ENCODE measurements at regions not wholly inside any gene's neighbourhood (a gene's known extent, or its start where the extent isn't known, plus 50 kb on each side); places are given as distances from the start of the nearest gene placed in this dataset.

DNA sequence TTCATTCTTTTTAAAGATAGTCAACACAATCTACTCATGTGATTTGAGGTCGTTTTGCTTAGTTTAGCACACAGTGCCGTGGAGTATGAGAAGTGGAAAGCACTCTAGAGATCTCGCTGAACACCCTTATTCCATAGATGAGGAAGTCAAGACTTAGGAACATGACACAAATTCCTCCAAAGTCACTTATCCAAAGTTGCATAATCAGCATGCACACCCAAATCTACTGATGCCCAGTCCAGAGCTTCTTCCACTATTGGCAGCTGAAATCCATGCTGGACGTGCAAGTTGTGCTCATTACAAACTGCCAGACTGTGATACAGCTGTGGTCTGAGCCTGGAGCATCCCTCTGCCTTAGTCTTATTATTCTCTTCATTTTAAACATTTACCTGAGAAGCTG, 83.5 kb upstream of the ZNF280D start:
- DNase-seq = no peak
- Histone ChIP-seq H3K27ac (no peak overlapping the region), H3K36me3 (replicated peaks) (no peaks in the 10 kb centered on the region), H3K4me3 (ENCODE audit: low read depth, low read length) (no peak overlapping the region), H3K27me3 (replicated peaks) (no peaks in the 10 kb centered on the region)
- in situ Hi-C loops (cut with HindIII; ENCODE audit: low pct_ligation_motif_present, low sequenced_read_pairs) = no loop called here
- TF ChIP-seq, protein P1, sequence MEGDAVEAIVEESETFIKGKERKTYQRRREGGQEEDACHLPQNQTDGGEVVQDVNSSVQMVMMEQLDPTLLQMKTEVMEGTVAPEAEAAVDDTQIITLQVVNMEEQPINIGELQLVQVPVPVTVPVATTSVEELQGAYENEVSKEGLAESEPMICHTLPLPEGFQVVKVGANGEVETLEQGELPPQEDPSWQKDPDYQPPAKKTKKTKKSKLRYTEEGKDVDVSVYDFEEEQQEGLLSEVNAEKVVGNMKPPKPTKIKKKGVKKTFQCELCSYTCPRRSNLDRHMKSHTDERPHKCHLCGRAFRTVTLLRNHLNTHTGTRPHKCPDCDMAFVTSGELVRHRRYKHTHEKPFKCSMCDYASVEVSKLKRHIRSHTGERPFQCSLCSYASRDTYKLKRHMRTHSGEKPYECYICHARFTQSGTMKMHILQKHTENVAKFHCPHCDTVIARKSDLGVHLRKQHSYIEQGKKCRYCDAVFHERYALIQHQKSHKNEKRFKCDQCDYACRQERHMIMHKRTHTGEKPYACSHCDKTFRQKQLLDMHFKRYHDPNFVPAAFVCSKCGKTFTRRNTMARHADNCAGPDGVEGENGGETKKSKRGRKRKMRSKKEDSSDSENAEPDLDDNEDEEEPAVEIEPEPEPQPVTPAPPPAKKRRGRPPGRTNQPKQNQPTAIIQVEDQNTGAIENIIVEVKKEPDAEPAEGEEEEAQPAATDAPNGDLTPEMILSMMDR (IDR thresholded peaks at IDR 0.05; ENCODE audit: low read depth, low read length, missing control alignments) = no peak

DNA sequence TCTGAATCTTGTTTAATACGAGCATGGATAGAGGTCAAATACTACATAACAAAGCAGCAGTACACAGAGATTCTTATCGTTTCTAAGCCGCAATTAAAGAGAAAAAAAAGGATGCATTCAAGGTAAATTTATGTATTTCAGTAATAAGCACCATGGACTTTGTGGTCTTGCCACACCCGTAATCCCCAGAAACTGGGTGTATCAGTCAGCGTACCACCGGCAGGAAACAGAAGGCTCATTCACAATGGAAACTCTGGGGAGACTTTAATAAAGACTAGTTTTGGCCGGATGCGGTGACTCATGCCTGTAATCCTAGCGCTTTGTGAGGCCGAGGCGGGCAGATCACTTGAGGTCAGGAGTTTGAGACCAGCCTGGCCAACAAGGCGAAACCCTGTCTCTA, 81.9 kb upstream of the ZNF280D start:
- no peak overlapping the region for H3K27ac ChIP-seq
- H3K36me3 ChIP-seq (replicated peaks) = no peaks in the 10 kb centered on the region
- TF ChIP-seq, protein P1 (IDR thresholded peaks at IDR 0.05; ENCODE audit: low read depth, low read length, missing control alignments) = no peak
- no peak overlapping the region for H3K4me3 ChIP-seq (ENCODE audit: low read depth, low read length)
- H3K27me3 ChIP-seq (replicated peaks) = no peaks in the 10 kb centered on the region
- in situ Hi-C loops (cut with HindIII; ENCODE audit: low pct_ligation_motif_present, low sequenced_read_pairs) = no loop called here
- DNase-seq = no peak

DNA sequence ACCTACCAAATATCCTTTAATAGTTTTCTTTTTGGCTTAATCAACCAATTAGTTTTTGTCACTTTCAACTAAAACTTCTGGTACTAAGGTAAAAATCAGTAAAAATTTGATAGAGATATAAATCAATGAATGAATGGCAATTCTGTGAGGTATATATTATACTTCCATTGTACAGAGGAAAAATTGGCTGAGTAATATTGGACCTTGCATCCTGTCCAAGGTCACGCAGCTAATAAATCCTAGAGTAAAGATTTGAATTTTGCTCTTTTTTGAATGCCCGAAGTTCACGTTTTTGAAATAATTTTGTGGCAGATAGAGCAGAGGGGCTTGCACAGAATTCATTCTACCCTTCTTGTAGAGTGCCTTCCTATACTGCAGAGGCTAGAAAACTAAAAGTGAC, 81.1 kb upstream of the ZNF280D start:
- in situ Hi-C loops (cut with HindIII; ENCODE audit: low pct_ligation_motif_present, low sequenced_read_pairs) = no loop called here

DNA sequence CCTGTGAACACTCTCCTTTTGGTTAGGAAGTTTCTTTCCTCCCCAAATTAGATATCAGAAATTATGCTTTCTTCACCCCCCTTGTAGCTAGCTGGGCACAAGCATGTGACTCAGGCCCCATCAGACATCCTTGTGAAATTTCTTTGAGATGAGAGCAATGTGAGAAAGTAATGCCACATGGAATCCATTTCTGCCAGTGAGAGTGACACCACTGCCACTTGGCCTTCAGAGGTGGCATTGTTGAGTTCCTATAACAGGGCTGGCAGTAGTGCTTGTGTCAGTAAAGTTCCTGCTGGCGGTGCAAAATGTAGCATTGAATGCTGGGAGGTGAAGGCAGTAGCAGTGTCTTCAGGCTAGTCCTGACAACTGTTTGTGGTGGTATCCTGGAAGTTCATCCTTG, 80.7 kb upstream of the ZNF280D start:
- Histone ChIP-seq H3K36me3 (replicated peaks) (no peaks in the 10 kb centered on the region), H3K4me3 (ENCODE audit: low read depth, low read length) (no peak overlapping the region), H3K27ac (no peak overlapping the region), H3K27me3 (replicated peaks) (no peaks in the 10 kb centered on the region)
- DNase-seq = no peak
- in situ Hi-C loops (cut with HindIII; ENCODE audit: low pct_ligation_motif_present, low sequenced_read_pairs) = no loop called here
- TF ChIP-seq, protein P1 (IDR thresholded peaks at IDR 0.05; ENCODE audit: low read depth, low read length, missing control alignments) = no peak

More for the DNA sequence above, 81.1 kb upstream of the ZNF280D start:
- Histone ChIP-seq H3K27me3 (replicated peaks) (no peaks in the 10 kb centered on the region), H3K4me3 (ENCODE audit: low read depth, low read length) (no peak overlapping the region), H3K27ac (no peak overlapping the region), H3K36me3 (replicated peaks) (no peaks in the 10 kb centered on the region)
- TF ChIP-seq, protein P1 (IDR thresholded peaks at IDR 0.05; ENCODE audit: low read depth, low read length, missing control alignments) = no peak
- no peak for DNase-seq

DNA sequence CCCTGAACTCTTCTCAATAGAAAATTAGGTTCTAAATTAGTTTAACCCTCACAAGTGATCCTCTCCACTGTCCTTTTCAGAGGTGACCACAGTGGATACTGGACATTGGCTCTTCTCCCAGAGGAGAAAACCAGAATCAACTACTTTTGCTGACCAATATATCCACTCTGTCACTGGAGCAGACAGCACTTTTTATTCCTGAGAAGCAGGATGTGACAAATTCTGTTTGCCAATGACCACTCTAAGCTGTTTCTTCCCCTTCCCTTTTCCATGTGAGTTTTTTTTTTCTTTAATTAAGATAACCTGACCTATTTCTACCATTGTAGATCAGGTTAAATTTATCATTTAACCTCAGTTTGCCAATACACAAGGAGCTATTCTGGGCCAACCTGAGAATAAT, 79.7 kb upstream of the ZNF280D start:
- TF ChIP-seq, protein P1 (IDR thresholded peaks at IDR 0.05; ENCODE audit: low read depth, low read length, missing control alignments) = no peak

DNA sequence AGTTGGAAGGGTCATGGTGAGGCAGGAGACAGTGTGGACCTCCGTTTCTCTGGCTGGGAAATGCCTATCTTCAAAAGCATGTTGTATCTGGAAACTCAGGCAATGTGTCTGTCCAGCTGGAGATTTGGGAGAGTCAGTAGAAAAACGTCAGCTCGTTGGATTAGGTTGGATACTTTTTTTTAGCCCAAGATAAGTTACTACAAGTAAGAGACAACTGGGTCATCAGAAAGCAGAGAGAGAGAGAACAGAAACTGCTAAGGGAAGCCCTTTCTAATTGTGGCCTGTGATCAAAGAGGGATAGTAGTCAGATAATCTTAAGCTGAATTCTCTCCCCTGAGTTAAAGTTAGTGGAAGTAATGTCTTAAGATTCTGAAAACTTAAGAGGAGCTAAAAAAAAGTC, 78.9 kb upstream of the ZNF280D start:
- no peaks in the 10 kb centered on the region for H3K36me3 ChIP-seq (replicated peaks)
- TF ChIP-seq, protein P1 (IDR thresholded peaks at IDR 0.05; ENCODE audit: low read depth, low read length, missing control alignments) = no peak
- no peak overlapping the region for H3K27ac ChIP-seq
- no peak for DNase-seq
- in situ Hi-C loops (cut with HindIII; ENCODE audit: low pct_ligation_motif_present, low sequenced_read_pairs) = no loop called here
- H3K4me3 ChIP-seq (ENCODE audit: low read depth, low read length) = no peak overlapping the region
- no peaks in the 10 kb centered on the region for H3K27me3 ChIP-seq (replicated peaks)

More for the DNA sequence above, 79.7 kb upstream of the ZNF280D start:
- in situ Hi-C loops (cut with HindIII; ENCODE audit: low pct_ligation_motif_present, low sequenced_read_pairs) = no loop called here
- no peak overlapping the region for H3K27ac ChIP-seq
- no peak overlapping the region for H3K4me3 ChIP-seq (ENCODE audit: low read depth, low read length)
- H3K36me3 ChIP-seq (replicated peaks) = no peaks in the 10 kb centered on the region
- DNase-seq = no peak
- no peaks in the 10 kb centered on the region for H3K27me3 ChIP-seq (replicated peaks)
